Motor neuron (in vitro differentiated cells): ENCODE measurements at regions not wholly inside any gene's neighbourhood (a gene's known extent, or its start where the extent isn't known, plus 50 kb on each side); places are given as distances from the start of the nearest gene placed in this dataset.
A peak's percentile ranks its signal among the peaks of the same experiment; 100 is the strongest.
"Not testable (repeated sequence)": the region's sequence is repeated elsewhere in the genome, so short reads cannot be mapped to it uniquely, and the experiment has no call there.

Experiments used
- ATAC-seq, 8 experiments: fragments of 200-7000 bp; cut with Tn5 transposase; replicated peaks in 6 of 8; 2 replicates each; pipeline ENCODE4 v1.8.0; 2021; ENCODE audit warnings: mild to moderate bottlenecking in 8 of 8, moderate library complexity in 8 of 8
- H3K27ac ChIP-seq, 2 donors: fragments of 250-450 bp; sonication (Bioruptor Pico); 2 replicates each; pipeline ENCODE4 v1.9.0; 2021; ENCODE audit warnings: antibody characterized with exemption in 2 of 2, mild to moderate bottlenecking in 2 of 2, moderate library complexity in 1 of 2
- H3K4me1 ChIP-seq, 2 donors: fragments of 250-450 bp; sonication (Bioruptor Pico); replicated peaks in 1 of 2; 2 replicates each; pipeline ENCODE4 v1.6.1; 2021; ENCODE audit warnings: antibody characterized with exemption in 2 of 2, mild to moderate bottlenecking in 2 of 2, moderate library complexity in 1 of 2
- H3K4me3 ChIP-seq, 5 donors: fragments of 250-450 bp; sonication (Bioruptor Pico); 2 replicates each; pipeline ENCODE4 v1.9.0; 2021; ENCODE audit warnings: antibody characterized with exemption in 5 of 5, mild to moderate bottlenecking in 5 of 5, moderate library complexity in 4 of 5
- WGBS, 10 experiments: fragments of 450-650 bp; shearing (Covaris generic); methylation state at CpG; one replicate each; pipeline ENCODE4 v1.0.0; 2022; 5-methylcytosine and 5-hydroxymethylcytosine counted together
- in situ Hi-C, 9 experiments: fragments of 400-800 bp; cut with MboI; loops; one replicate each; pipeline ENCODE4 v1.15.0; 2021; ENCODE audit warnings: low sequenced_read_pairs in 9 of 9, low pct_unique_long_range_greater_than_20kb in 2 of 9; ENCODE audit not compliant: unreplicated experiment in 9 of 9

DNA sequence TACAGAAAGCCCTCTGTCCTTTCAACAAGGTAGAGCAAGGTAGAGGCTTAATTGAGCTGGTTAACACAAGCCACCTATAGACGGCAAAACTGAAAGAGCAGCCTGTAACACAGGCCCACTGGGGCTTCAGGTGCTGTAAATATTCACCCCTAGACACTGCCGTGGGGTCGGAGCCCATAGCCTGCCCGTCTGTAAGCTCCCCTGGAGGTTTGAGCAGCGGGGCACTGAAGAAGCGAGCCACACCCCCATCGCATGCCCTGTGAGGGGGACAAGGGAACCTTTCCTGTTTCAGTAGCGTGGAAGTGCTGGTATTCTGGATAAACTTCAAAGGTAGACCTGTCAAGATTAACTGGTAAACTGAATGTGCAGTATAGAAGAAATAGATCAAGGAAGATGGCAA lies 160.4 kb downstream of the TPBG start:
- ATAC-seq = no peak
- no peak overlapping the region for H3K4me3 ChIP-seq
- H3K4me1 ChIP-seq = peaks cover 7 to 31% of the 10 kb centered on the region in 2 donors
- H3K27ac ChIP-seq = no peak overlapping the region
- 62 to 96% (median 81%) methylated on average over 4 to 7 of the region's 8 CpGs; no CpG with 5 or more reads in 2 of the 10 experiments for WGBS, 10 experiments
- in situ Hi-C loops = no loop called here

DNA sequence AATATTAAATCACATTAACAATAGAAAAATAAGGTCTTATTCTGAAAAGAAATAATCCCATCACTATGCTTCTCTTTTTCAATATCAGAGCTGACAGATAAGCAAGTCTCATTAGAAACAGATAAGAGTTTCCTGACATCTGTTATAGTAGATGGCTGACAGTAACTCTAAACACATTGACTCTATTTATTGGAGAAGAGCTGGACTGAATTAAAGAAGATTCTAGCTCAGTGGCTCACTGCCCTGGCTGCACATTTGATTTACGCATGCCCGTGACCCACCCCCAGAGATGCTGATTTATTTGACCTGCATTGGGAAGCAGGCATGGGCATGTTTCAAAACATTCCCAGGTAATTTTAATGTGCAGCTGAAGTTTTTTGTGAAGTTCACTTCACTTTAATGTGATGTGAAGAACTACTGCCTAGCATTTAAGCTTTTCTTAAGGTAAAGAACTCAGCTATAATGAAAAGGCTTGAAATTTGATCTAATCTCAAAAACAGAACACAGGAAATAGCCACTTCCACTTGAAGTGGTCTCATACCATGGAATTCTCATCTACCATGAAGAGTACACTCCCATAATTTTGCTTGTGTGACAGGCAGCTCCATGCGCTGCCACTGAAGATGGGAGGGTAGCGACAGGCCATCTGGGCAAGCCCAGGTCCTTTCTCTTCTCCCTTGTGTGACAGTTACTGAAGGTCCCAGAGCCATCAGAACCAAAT lies 162.3 kb downstream of the TPBG start:
- in situ Hi-C loops = loop anchor here in 1 of 9 experiments (25.0 kb wide), 1 partner anchor 239 kb away; no protein-coding TSS in a partner anchor
- Histone ChIP-seq H3K4me1 (peaks cover 7 to 25% of the 10 kb centered on the region in 2 donors), H3K27ac (no peak overlapping the region), H3K4me3 (no peak overlapping the region)
- 20 to 100% (median 90%) methylated on average over 1 to 4 of the region's 4 CpGs; no CpG with 5 or more reads in 1 of the 10 experiments for WGBS, 10 experiments
- ATAC-seq = peak in 6 of 8 experiments; percentile 22 to 84 (median 74)

DNA sequence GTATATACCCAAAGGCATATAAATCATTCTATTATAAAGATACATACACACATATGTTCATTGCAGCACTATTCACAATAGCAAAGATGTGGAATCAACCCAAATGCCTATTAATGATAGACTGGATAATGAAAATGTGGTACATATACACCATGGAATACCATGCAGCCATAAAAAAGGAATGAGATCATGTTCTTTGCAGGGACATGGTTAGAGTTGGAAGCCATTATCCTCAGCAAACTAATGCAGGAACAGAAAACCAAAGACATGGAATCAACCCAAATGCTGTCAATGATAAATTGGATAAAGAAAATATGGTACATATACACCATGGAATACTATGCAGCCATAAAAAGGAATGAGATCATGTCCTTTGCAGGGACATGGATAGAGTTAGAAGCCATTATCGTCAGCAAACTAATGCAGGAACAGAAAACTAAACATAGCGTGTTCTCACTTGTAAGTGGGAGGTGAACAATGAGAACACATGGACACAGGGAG lies 166.4 kb downstream of the TPBG start:
- not testable (repeated sequence) for H3K27ac ChIP-seq, H3K4me3 ChIP-seq, ATAC-seq
- WGBS, 10 experiments = 29 to 100% (median 96%) methylated on average over 1 to 2 of the region's 2 CpGs; no CpG with 5 or more reads in 2 of the 10 experiments
- in situ Hi-C loops = loop anchor here in 1 of 9 experiments (25.0 kb wide), 1 partner anchor 243 kb away; no protein-coding TSS in a partner anchor
- H3K4me1 ChIP-seq = peaks cover 7 to 13% of the 10 kb centered on the region in 2 donors

DNA sequence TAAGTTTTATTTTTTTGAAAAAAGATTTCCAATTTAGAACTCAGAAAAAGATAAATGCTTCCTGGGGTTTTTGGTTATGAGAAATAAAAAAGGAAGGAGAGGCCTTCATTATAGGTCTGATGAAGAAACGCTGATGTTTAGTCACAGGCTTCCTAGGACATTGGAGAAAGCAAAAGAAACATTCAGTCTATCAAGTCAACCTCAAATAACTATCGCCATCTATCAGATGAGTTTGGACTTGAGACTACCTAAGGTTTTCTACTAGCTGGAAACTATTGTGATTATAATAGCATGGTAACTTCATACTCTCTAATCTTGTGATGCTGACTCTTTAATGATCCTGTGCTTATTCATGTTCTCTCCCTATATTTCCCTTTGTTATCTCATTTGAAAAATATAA lies 171.3 kb downstream of the TPBG start:
- in situ Hi-C loops = loop anchor here in 1 of 9 experiments (25.0 kb wide), 1 partner anchor 248 kb away; no protein-coding TSS in a partner anchor
- 77 to 100% (median 92%) methylated on average over 1 to 2 of the region's 2 CpGs; no CpG with 5 or more reads in 2 of the 10 experiments for WGBS, 10 experiments
- Histone ChIP-seq H3K4me3 (no peak overlapping the region), H3K4me1 (peaks cover 0 to 2% of the 10 kb centered on the region in 2 donors), H3K27ac (no peak overlapping the region)
- no peak for ATAC-seq

DNA sequence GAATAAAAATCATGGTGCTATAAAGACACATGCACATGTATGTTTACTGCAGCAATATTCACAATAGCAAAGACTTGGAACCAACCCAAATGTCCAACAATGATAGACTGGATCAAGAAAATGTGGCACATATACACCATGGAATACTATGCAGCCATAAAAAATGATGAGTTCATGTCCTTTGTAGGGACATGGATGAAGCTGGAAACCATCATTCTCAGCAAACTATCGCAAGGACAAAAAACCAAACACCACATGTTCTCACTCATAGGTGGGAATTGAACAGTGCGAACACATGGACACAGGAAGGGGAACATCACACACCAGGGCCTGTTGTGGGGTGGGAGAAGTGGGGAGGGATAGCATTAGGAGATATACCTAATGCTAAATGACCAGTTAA lies 185.9 kb downstream of the TPBG start:
- not testable (repeated sequence) for H3K27ac ChIP-seq, ATAC-seq, H3K4me1 ChIP-seq, H3K4me3 ChIP-seq
- WGBS, 10 experiments = no CpG with 5 or more reads among the region's 2 CpGs
- in situ Hi-C loops = loop anchor here in 1 of 9 experiments (25.0 kb wide), 1 partner anchor 262 kb away; no protein-coding TSS in a partner anchor

DNA sequence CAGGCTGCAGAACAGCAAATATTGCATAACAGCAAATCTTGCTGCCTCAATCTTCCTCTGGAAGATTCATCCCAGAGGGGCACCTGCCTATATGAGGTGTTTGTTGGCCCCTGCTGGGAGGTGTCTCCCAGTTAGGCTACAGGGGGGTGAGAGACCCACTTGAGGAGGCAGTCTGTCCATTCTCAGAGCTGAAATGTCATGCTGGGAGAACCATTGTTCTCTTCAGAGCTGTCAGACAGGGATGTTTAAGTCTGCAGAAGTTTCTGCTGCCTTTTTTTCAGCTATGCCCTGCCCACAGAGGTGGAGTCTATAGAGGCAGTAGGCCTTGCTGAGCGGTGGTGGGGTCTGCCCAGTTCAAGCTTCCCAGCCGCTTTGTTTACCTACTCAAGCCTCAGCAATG lies 187.7 kb downstream of the TPBG start:
- H3K27ac ChIP-seq, ATAC-seq, in situ Hi-C loops, H3K4me1 ChIP-seq, H3K4me3 ChIP-seq: not testable (repeated sequence)
- 71 to 92% (median 92%) methylated on average over 2 of the region's 2 CpGs; no CpG with 5 or more reads in 7 of the 10 experiments for WGBS, 10 experiments

DNA sequence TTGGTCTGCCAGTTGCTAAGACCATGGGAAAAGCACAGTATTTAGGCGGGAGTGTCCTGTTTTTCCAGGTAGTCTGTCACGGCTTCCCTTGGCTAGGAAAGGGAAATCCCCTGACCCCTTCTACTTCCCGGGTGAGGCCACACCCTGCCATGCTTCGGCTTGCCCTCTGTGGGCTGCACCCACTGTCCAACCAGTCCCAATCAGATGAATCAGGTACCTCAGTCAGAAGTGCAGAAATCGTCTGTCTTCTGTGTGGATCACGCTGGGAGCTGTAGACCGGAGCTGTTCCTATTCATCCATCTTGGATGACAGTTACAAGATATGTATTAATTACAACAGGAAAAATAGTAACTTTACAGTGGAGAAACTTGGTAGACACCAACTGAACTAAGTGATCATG lies 188.2 kb downstream of the TPBG start:
- H3K27ac ChIP-seq = no peak overlapping the region
- no peak overlapping the region for H3K4me3 ChIP-seq
- in situ Hi-C loops = no loop called here
- H3K4me1 ChIP-seq = no peaks in the 10 kb centered on the region
- WGBS, 10 experiments = 67 to 100% (median 90%) methylated on average over 1 to 6 of the region's 7 CpGs; no CpG with 5 or more reads in 3 of the 10 experiments
- no peak for ATAC-seq

DNA sequence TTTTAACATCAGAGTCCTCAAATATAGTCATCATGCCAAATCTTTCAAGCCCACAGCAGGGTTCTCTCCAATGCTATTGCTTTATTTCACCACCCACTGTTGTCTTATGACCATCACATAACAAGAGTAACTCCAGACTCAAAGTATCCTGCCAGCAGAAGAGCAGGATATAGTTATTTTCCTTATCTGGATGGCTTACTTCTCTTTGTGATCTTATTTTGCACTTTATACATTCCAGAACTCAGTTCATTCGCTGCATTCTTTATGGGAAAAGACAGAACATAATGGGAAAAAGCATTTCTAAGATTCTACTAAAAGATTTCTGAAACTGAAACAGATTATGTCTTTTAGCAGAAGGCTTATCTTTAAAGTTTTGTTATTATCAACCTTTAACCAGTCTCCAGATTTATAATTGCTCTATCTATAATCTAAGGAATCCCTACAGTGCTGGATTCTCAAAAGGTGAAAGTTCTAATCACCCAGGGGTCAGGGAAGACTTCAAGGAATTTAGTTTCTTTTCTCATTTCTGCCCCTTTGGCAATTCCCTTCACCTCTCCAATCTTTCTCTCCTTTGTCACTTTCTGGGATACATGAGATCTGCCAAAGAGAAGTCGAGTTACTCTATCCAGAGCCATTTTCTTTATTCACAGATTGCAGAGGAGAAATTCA lies 190.4 kb downstream of the TPBG start:
- no peak overlapping the region for H3K4me3 ChIP-seq
- WGBS, 10 experiments = 29 to 100% (median 74%) methylated on average over 1 to 2 of the region's 2 CpGs
- no peak for ATAC-seq
- in situ Hi-C loops = no loop called here
- H3K27ac ChIP-seq = no peak overlapping the region
- H3K4me1 ChIP-seq = no peaks in the 10 kb centered on the region

DNA sequence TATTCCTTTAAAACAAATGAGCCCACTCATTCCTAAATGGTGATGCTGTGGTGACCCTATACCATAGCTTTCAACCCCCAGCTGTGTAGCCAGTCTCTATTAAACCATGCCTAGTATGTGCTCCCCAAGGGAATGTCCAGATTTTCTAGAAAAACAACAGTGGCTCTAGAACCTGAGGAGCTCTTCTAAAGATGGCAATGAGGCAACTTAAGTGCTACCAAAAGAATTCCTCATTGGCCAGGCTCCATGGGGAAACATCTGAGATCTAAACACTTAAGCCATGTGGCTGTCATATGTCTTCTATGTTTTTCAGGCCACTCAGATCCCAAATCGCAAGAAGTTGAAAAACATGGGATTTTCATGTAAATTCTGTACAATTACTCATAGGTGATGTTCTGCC lies 191.0 kb downstream of the TPBG start:
- H3K4me1 ChIP-seq = no peaks in the 10 kb centered on the region
- WGBS, 10 experiments = 0 to 100% (median 83%) methylated on average over 1 of the region's 1 CpG; no CpG with 5 or more reads in 3 of the 10 experiments
- no peak for ATAC-seq
- no peak overlapping the region for H3K4me3 ChIP-seq
- no peak overlapping the region for H3K27ac ChIP-seq
- in situ Hi-C loops = no loop called here

DNA sequence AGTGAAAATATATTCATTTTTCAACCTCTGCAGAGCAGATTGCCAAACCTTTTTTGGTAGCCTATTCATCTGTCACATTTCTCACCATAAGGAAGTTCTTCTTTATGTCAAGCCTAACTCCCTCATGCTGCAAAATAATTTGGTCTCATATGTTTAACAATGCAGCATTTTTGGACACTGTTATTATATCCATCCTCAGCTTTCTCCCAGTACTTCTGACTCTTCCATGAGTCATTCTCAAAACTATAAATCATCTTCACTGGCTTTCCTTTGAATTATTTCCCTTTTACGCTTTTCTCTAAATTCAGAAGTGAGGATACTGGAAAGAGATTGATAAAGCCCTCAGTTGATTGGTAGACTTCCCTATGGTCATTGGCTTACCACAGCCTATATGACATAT lies 192.2 kb downstream of the TPBG start:
- 62 to 100% (median 89%) methylated on average over 1 of the region's 1 CpG; no CpG with 5 or more reads in 3 of the 10 experiments for WGBS, 10 experiments
- in situ Hi-C loops = no loop called here

DNA sequence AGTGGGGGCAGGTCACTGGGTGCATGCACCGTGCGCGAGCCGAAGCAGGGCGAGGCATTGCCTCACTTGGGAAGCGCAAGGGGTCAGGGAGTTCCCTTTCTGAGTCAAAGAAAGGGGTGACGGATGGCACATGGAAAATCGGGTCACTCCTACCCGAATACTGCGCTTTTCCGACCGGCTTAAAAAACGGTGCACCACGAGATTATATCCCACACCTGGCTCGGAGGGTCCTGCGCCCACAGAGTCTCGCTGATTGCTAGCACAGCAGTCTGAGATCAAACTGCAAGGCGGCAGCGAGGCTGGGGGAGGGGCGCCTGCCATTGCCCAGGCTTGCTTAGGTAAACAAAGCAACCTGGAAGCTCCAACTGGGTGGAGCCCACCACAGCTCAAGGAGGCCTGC lies 194.9 kb downstream of the TPBG start:
- H3K27ac ChIP-seq, H3K4me1 ChIP-seq, ATAC-seq, in situ Hi-C loops, H3K4me3 ChIP-seq: not testable (repeated sequence)
- 47 to 92% methylated on average over 3 to 4 of the region's 20 CpGs; no CpG with 5 or more reads in 8 of the 10 experiments for WGBS, 10 experiments

More for the DNA sequence above, 192.2 kb downstream of the TPBG start:
- no peak for ATAC-seq
- Histone ChIP-seq H3K4me1 (no peaks in the 10 kb centered on the region), H3K4me3 (no peak overlapping the region), H3K27ac (no peak overlapping the region)

DNA sequence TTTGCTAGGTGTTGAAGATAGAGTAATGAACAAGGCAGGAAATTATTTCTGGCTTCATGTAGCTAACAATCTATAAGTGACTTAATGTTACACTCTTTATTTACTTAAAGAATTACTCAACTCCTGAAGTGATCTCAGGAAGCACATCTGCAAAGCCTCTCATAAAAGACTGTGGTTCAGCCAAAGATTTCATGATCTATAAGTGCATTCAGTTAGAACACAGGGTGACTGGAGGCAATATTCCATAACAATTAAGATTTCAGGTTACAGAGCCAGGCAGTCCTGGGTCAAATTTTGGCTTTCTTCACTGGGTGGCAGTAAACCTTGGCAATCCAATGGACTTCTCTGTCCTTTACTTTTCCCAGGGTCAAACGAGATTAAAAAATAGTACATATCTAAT lies 204.0 kb downstream of the TPBG start:
- in situ Hi-C loops = no loop called here
- 0 to 78% (median 54%) methylated on average over 1 of the region's 1 CpG; no CpG with 5 or more reads in 2 of the 10 experiments for WGBS, 10 experiments
- no peak for ATAC-seq
- H3K4me1 ChIP-seq = peaks cover 8 to 23% of the 10 kb centered on the region in 2 donors
- no peak overlapping the region for H3K27ac ChIP-seq
- no peak overlapping the region for H3K4me3 ChIP-seq
